ENCODE measurements at regions not wholly inside any gene's neighbourhood (a gene's known extent, or its start where the extent isn't known, plus 50 kb on each side); places are given as distances from the start of the nearest gene placed in this dataset.

DNA sequence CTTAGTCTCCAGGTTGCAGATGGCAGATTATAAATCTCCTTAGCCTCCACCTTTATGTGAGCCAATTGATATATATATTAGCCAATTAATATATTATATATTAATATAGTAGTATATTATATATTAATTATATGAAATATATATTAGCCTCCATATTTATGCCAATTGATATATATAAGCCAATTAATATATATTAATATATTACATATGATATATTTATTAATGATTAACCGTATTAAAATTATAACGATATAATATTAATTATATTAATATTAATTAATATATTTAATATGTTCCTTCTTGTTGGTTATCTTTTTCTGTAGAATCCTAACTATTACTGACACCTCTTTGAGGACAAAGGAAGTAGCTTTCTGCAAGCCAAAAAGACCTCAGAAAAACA lies 972.5 kb downstream of the GBE1 start:
- Histone ChIP-seq H3K4me3 (no peak overlapping the region), H3K27me3 (no peaks in the 10 kb centered on the region), H3K36me3 (no peaks in the 10 kb centered on the region), H3K27ac (no peak overlapping the region), H3K4me1 (no peaks in the 10 kb centered on the region), H3K9me3 (no peaks in the 10 kb centered on the region)
- WGBS, 2 donors, result 88 to 95% methylated on average over 2 of the region's 2 CpGs
- TF ChIP-seq POLR2A (IDR thresholded peaks at IDR 0.05) (no peak), EP300 (IDR thresholded peaks at IDR 0.05) (no peak)
- TF ChIP-seq, protein P1, sequence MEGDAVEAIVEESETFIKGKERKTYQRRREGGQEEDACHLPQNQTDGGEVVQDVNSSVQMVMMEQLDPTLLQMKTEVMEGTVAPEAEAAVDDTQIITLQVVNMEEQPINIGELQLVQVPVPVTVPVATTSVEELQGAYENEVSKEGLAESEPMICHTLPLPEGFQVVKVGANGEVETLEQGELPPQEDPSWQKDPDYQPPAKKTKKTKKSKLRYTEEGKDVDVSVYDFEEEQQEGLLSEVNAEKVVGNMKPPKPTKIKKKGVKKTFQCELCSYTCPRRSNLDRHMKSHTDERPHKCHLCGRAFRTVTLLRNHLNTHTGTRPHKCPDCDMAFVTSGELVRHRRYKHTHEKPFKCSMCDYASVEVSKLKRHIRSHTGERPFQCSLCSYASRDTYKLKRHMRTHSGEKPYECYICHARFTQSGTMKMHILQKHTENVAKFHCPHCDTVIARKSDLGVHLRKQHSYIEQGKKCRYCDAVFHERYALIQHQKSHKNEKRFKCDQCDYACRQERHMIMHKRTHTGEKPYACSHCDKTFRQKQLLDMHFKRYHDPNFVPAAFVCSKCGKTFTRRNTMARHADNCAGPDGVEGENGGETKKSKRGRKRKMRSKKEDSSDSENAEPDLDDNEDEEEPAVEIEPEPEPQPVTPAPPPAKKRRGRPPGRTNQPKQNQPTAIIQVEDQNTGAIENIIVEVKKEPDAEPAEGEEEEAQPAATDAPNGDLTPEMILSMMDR (IDR thresholded peaks at IDR 0.05), result no peak
- DNase-seq (ENCODE audit: low spot score in 2 of 2), result no peak

DNA sequence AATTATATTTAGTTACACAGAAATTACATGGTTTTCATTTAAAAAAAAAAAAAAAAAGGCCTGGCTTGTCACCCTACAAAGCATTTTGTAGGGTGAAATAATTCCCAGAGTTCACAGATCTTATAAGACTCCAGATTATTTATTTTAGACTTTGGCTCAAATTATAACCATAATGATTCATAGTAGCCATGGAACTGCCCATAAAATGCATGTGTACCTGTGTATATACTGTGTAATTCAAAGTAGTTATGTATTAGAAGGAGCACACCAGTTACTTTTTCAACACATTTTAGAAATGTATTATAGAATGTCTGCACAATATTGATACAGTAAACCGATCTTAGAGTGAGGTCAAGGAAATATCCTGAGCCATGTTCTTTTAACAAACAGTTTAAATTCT lies 975.6 kb downstream of the GBE1 start:
- Histone ChIP-seq H3K27ac (no peak overlapping the region), H3K36me3 (no peaks in the 10 kb centered on the region), H3K9me3 (no peaks in the 10 kb centered on the region), H3K4me1 (no peaks in the 10 kb centered on the region), H3K27me3 (no peaks in the 10 kb centered on the region), H3K4me3 (no peak overlapping the region)
- WGBS, 2 donors, result 84 to 85% methylated on average over 1 of the region's 1 CpG
- DNase-seq (ENCODE audit: low spot score in 2 of 2), result no peak
- TF ChIP-seq EP300 (IDR thresholded peaks at IDR 0.05) (no peak), POLR2A (IDR thresholded peaks at IDR 0.05) (no peak)
- TF ChIP-seq, protein P1 (IDR thresholded peaks at IDR 0.05), result no peak

GRCh38 chr3:80785475-80785874 lies 976.0 kb downstream of the GBE1 start:
- Histone ChIP-seq H3K27ac (no peak overlapping the region), H3K27me3 (no peaks in the 10 kb centered on the region), H3K36me3 (no peaks in the 10 kb centered on the region), H3K9me3 (no peaks in the 10 kb centered on the region), H3K4me1 (no peaks in the 10 kb centered on the region), H3K4me3 (no peak overlapping the region)
- 35 to 47% methylated on average over 3 of the region's 3 CpGs for WGBS, 2 donors
- no peak for DNase-seq (ENCODE audit: low spot score in 2 of 2)
- no peak for TF ChIP-seq POLR2A (IDR thresholded peaks at IDR 0.05)
- TF ChIP-seq, protein P1 (IDR thresholded peaks at IDR 0.05), result no peak
- no peak for TF ChIP-seq EP300 (IDR thresholded peaks at IDR 0.05)

DNA sequence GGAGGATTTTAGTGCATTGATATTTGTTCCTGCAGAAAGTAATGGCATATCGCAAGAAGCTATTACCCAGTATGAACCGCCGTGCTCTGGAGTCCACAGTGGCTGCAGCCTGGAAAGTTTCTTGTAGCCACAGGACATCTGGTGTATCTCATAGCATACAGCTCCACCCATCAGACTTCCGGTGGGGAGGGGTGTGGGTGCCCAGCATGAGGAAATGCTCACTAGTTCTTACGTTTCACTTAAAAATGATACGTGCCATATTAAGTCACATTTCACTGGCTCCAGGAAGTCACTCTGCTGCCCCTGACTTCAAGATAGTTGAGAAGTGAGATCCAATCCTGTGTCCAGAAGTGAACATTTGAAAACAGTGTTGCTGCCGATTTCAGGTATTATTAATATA lies 990.4 kb downstream of the GBE1 start:
- Histone ChIP-seq H3K9me3 (no peaks in the 10 kb centered on the region), H3K27ac (no peak overlapping the region), H3K4me3 (no peak overlapping the region), H3K27me3 (no peaks in the 10 kb centered on the region), H3K36me3 (no peaks in the 10 kb centered on the region), H3K4me1 (no peaks in the 10 kb centered on the region)
- no peak for DNase-seq (ENCODE audit: low spot score in 2 of 2)
- WGBS, 2 donors, result 71 to 74% methylated on average over 7 of the region's 7 CpGs
- TF ChIP-seq, protein P1 (IDR thresholded peaks at IDR 0.05), result no peak
- no peak for TF ChIP-seq POLR2A (IDR thresholded peaks at IDR 0.05)
- TF ChIP-seq EP300 (IDR thresholded peaks at IDR 0.05), result no peak

DNA sequence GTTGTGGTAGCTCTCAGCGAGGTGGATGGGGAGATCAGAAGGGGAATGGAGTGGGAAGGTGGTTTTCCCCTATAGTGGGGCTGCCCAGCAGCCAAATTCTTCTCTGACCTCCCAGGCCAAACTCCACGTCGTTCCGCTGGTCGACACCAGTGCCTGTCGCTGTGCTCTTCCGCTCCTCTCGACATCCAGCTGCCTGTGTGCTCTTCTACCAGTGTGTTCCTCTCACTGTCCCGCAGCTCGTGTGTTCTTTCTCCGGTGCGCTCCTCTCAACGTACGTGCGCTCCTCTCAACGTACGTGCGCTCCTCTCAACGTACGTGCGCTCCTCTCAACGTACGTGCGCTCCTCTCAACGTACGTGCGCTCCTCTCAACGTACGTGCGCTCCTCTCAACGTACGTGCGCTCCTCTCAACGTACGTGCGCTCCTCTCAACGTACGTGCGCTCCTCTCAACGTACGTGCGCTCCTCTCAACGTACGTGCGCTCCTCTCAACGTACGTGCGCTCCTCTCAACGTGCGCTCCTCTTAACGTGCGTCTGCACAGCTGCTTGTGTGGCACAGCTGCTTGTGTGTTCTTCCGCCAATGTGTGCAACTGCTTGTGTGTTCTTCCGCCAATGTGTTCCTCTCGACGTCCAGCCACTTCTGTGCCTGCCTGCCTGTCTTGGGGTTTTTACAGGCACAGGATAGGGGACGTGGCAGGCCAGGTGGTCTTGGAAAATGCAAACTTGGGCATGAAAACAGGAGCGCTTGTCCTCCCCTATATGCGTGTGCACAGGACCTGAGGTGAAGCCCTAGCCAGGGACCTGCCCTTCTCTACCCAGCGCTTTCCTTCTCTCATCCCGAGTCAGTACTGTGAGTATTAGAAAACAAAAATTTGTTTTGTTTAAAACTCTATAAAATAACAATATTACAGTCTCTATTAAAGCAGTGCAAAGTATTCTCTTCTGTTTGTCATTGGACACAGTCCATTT lies 991.1 kb downstream of the GBE1 start:
- TF ChIP-seq, protein P1 (IDR thresholded peaks at IDR 0.05), result no peak
- no peak for TF ChIP-seq POLR2A (IDR thresholded peaks at IDR 0.05)
- no peak for TF ChIP-seq EP300 (IDR thresholded peaks at IDR 0.05)
- no peaks in the 10 kb centered on the region for H3K36me3 ChIP-seq
- WGBS, 2 donors, result 93 to 96% methylated on average over 45 to 50 of the region's 61 CpGs

More for the DNA sequence above, 991.1 kb downstream of the GBE1 start:
- no peaks in the 10 kb centered on the region for H3K27me3 ChIP-seq
- no peak overlapping the region for H3K4me3 ChIP-seq
- DNase-seq (ENCODE audit: low spot score in 2 of 2), result no peak
- no peak overlapping the region for H3K27ac ChIP-seq
- H3K4me1 ChIP-seq, result no peaks in the 10 kb centered on the region
- H3K9me3 ChIP-seq, result no peaks in the 10 kb centered on the region

Measured in tibial nerve (tissue), 4 donors.